Activated CD4-positive, alpha-beta T cell treated with anti-CD3 and anti-CD28 coated beads, Interleukin-2, Interleukin-6, amounts not matched to agents 100 ng/mL and 50 ng/mL, durations not matched to agents 16 hours and 8 hours (primary cell): ENCODE measurements at regions not wholly inside any gene's neighbourhood (a gene's known extent, or its start where the extent isn't known, plus 50 kb on each side); places are given as distances from the start of the nearest gene placed in this dataset.

Experiments
- DNase-seq: peaks from one replicate; pipeline ENCODE4 v3.0.0-alpha.2; 2020

DNA sequence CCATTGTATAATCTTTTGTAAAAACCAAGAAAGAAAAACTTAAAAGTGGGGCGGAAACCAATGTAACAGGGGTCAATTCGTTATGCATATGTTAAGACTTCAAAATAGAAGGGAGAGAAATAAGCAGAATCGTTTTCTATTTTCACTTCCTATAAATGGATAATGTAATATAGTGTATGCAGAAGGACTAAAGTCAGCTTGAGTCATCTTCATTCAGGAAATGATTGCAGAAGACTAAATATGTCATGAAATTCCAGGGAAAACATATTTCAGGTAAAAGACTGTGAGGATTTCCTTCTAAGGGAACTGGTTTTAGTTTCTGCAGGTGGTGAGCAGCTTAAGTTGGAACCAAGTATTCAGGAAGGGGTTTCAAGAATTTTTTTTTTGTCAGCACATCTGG is 753.3 kb downstream of the IRX1 start:
- DNase-seq = no peak

DNA sequence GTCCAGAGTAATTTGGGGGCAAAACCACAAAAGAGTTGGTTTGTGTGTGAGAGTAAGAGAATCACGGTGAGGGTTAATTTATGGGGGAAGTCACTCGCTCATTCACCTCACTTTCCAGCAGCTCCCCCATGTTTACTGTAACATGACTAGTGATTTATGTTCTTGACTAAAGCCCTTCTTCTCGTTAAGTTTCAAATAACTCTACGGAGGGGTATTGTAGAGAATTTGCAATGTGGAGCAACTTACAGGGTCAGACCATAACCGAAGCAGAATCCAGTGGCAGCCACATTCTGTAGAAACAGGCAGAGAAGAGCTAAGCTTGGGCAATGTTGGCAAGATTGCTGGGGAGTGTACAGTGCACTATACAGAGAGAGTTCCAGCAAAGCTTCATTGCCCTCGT is 760.6 kb downstream of the IRX1 start:
- no peak for DNase-seq

DNA sequence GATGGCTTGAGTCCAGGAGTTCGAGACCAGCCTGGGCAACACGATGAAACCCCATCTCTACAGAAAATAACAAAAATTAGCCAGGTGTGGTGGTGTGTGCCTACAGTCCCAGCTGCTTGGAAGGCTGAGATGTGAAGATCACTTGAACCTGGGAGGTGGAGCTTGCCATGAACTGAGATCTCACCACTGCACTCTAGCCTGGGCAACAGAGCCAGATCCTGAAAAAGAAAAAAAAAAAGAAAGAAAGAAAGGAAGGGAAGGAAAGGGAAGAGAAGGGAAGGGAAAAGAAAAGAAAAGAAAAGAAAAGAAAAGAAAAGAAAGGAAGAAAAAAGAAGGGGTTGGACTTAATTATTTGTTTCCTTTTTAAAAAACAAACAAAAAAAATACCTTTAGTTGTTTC is 764.2 kb downstream of the IRX1 start:
- no peak for DNase-seq

DNA sequence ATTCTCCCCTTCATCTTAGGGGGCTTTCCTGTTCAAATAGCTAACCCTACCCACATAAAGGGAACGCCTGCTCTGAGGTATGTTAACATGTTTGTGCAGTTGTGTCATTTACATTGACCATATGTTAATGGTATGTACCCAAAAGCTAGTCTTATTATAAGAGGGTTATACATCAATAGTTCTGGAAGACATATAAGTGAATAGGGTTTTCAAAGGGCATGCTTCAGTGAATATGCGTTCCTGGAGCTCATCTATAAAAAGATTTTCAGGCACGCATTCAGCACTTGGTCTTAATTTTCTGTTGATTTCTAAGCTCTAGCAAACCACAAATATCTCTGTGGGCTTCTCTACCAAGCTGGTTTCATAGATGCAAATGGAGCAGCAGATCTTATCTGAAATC is 766.1 kb downstream of the IRX1 start:
- DNase-seq = no peak

DNA sequence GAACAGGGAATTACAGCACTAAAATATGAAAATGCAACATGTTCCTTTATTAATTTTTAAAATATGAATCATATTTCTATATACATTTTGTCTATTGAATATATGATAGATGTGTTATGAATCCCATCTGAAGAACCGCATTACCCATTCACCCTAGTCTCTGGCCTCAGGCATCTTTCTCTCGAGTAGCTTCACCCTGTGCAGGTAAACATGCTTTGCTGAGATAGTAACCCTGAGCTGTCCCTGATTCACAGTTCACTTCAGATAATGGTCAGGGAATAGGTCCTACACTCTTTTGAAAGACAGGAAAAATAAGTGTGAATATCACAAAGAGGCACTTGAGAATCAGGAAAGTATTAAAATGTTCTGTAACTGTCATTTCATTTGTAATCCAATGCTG is 766.8 kb downstream of the IRX1 start:
- no peak for DNase-seq

DNA sequence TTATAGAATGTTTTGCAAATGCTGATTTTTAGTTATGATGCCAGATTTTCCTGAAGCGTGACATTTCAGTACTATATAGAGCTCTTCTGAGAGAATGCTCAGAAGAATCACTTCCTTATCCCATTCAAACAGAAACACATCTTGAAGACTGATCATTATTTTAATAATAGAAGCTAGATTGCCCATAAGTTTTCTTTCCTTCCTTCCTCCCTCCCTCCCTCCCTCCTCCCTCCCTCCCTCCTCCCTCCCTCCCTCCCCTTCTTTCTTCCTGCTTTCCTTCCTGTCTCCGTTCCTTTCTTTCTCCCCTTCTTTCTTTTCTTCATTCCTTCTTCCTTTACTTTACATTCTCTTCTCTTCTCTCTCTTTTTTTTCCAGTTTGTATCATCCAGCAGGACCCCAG is 767.4 kb downstream of the IRX1 start:
- DNase-seq = no peak

DNA sequence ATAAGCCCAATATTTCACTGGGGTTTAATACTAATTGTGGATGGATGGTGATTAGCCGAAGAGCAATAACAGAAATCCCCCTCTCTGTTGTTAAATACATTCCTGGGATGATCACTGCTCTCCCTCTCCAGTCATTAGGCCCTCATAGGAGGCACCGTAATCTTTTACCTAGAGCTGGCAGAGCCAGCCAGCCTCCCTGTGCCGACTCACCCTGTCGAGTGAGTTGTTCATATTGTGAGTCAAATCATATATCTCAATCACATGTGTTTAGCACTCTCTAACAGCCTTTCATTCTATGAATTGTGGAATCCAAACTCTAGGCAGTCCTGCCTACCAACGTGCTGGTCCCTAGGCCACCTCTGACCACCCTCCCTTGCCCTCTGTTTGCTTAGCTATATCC is 771.0 kb downstream of the IRX1 start:
- no peak for DNase-seq

DNA sequence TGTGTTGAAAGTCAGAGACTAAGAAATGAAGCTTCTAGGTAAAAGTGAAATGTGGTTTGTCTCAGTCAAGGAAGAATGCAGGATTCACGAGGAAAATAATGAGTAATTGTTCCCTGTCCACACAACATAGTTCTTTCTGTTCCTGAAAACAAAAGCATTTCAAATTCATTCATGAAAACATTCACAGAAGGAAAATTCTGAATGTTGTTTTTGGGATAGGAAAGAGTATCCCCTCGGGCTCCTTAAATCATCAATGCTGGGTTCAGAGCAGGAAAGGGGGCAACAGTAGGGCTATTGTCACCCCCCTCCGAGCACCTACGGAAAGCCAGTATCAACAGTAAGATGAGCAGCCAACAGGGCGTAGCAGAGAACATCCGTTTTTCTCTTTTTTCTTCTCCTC is 769.9 kb upstream of the ADAMTS16 start:
- no peak for DNase-seq

DNA sequence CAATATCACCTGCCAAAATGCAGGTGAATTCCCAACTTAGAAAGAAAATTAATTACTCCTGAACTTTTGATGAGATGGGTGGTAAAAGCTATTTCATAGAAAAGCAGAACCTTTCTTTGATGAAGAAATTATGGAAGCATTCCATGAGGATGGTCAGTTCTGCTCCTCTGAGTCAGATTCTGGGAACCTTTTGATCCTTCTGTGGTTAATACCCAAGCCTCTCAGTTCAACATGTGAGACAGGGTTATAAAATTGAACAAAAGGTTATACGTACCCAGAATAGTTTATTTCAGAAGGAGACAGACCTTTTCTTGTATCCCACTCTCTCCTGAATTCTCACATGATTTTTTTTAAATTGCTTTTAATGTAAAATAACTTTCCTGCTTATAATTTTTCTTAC is 767.6 kb upstream of the ADAMTS16 start:
- DNase-seq = no peak

DNA sequence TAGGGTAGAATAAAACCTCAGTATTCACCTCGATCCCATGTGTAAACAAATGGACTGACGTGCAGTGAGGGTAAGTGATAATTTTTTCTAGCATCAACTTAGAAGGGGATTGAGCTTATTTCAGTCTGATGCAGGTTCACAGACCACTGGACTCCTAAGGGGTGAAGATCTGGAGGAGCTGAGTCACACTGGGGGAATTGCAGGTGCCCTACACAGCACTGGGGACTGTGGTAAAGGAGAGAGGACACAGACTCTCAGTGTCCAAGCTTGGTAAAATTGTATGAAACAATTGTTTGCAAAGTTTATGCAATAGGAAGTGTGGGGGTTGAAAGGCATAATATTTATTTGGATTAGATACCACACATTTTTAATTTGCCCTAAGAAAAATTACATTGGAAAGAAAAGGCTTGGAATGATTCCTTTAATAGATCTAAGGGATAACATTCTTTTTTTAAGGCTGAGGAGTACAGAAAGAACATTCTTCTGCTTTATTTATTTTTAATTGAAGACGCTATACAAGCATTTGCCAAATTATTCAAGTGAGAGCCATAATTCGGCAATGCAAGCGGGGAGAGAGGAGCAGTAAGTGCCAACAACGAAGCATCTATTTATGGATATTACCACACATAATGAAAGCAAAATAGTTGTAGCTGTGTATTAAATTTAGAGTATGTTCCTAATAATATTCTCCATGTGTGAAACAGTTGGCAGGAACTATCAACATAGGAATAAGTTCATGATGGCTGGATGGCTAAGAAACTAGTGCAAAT is 766.9 kb upstream of the ADAMTS16 start:
- DNase-seq = no peak

DNA sequence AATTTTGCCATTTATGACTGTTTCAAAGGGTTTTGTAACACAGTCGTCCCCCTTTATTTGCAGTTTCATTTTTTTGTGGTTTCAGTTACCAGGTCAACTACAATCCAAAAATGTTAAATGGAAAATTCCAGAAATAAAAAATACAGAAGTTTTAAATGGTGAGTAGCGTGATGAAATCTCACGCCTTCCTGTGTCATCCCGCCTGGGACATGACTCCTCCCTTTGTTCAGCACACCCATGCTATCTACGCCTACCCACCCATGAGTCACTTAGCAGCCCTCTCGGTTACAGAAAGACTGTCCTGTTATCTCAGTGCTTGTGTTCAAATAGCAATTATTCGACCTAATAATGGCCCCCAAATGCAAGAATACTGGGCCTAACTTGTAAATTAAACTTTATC is 765.3 kb upstream of the ADAMTS16 start:
- DNase-seq = no peak

DNA sequence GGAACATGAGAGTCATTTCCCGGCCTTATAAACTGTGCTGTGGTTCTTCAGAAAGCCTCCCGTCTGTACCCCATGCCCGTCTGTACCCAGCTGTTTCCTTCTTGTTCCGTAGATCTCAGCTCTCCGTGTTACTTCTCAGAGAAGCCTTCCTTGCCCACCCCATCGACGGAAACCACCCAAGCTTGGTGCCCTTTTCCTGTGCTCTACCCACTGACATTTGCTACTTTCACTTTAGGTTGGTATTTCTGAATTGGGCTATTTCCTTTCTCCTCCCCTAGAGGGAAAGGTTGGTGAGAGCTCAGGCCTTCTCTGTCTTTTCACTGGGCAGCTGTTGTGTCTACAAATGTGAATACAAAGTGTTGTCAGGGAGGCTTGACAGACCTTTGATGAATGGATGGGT is 764.5 kb upstream of the ADAMTS16 start:
- no peak for DNase-seq

DNA sequence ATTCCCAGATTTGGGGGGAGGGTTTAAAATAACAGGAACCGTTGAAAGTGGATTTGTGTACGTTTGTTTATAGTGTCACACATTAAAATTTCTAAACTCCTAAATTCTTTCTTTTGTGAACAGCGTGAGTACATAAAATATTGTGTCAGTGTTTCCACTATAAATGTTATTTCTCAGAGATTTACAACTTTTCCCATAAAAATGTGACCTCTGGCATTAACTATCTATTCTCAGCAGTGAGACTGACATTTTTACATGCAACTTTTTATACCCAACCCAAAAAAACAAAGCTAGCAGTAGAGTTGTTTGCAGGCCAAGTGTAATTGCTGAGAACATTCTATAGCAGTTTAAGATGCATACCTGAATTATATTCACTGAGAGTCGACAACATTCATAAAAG is 757.0 kb upstream of the ADAMTS16 start:
- DNase-seq = no peak

DNA sequence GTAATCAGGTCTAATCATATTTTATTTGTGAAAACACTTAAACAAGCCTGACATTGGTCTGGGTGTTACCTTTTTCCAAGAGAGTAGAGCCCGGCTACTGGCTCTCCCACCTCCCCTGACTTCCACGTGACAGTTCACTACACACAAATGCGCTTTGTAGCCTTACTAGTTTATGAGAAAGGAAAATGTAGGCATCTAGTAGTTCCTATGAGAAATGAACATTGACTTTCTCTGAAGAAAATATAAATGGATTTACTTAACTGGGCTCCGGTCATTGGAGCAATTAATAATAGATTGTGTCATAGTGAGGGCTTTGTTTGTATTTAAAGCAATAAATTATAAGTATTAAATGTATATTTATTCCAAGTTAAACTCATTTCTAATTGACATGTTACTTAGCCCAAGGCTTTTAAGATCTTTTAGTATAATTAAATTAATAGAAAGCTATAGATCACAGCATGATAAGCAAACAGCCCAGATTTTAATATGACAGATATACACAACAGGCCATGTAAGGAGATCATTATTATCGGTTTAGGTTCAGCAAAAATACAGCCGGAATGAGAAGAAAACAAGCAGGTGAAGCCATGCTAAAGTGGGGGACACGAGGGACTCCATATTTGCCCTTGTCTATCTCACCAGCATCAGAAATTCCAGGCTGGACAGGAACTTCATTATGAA is 756.5 kb upstream of the ADAMTS16 start:
- no peak for DNase-seq

DNA sequence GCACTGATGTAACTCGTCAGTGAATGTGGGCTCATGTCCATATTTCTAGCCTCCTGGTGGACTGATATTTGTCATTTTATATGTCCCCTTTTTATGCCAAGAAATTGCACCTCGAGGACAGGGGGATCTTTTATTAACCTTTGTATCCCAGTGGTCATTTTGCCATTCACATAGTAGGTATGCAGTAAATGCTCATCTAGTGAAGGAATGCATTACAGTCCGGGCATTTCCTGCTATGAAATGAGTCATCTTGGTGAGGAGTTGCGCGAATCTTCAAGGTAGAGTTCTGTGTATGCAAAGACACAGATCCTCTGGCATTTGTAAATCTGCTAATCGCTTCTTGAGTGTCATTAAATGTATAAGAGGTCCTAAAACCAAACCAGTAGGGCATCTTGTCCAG is 755.5 kb upstream of the ADAMTS16 start:
- DNase-seq = no peak

DNA sequence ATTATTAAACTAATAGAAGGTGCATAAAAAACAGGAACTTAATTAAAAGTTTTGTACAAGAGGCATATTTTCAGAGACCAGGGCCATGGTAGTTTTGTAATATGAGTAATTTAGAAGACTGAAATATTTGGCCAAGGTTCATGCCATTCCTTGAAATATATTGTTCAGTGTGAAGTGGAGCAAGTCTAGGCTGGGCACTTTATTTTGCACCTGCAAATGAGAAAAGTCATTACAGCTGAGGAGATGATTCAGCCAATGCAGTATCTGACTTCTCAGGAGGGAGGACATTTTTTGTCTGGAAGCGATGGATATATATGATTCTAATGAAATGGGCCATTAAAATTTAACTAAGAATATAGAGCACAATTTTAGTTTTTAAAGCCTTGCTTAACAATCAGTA is 754.0 kb upstream of the ADAMTS16 start:
- DNase-seq = no peak

DNA sequence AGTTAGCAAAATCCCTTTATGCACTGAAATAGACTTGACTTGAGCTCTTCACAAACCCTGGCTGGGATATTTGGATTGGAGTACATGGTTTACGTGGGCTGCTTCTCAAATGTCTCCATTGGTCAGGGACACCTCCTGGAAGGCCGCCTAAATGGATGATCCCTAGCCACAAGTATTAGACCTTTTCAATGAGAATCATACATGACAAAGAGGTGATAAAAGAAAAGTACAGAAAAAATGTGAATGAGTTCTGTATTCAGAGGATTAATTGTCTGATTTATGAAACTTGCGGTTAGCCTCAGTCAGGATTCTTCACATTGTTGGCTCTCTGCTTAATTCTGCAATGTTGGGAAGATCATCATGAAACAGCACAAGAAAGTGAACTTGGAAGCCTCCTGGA is 752.8 kb upstream of the ADAMTS16 start:
- no peak for DNase-seq

DNA sequence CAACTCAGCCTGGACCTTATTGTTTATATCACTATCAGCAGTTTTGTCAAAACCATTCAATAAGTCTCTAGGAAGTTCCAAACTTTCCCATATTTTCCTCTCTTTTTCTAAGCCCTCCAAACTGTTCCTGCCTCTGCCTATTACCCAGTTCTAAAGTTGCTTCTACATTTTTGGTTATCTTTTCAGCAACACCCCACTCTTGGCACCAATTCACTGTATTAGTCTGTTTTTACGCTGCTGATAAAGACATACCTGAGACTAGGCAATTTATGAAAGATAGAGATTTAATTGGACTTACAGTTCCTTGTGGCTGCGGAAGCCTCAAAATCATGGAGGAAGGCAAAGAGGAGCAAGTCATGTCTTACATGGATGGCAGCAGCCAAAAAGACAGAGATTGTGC is 744.4 kb upstream of the ADAMTS16 start:
- DNase-seq = no peak

DNA sequence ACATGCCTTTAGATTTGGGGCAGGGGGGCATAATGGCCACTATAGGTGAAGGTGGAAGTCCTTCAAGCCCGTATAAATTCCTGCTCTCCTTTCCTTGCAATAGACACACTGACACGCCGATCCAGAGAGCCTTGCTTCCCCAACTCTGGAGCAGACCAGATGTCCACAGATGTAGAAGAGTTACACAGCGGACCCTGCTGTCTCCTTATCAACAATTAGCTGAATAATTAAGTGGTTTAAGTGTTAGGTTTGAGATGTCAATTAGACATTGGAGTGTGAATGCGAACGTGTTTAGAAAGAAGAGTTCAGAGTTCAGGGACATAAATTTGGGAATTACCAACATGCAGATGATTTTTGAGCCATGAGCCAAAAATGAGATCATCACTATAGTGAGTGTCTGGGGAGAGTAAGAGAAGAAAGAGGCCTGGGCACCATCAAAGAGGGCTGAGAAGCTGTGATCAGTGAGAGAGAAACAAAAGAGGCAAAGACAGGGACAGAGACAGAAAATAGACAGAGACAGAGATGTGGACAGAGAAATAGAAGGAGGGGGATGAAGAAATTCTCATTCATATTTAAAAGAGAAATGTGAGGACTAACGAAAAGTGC is 734.4 kb upstream of the ADAMTS16 start:
- no peak for DNase-seq

DNA sequence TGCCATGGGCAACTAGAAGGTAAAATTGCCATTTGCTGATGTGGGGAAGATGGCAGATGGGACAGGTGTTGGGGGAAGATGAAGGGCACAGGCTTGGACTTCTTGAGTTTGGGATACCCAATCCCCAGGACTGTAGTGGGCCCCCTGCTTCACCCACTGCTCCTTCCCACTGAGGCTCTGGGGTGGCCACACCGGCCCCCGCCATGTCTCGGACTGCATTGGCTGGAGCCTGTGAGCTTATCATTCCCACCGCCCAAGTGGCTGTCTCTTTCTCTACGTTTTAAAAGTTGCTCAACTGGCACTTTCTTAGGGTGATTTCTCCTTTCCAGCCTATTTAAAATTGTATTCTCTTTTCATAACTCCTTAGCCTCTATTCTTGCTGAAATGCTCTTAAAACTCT is 730.0 kb upstream of the ADAMTS16 start:
- DNase-seq = no peak

DNA sequence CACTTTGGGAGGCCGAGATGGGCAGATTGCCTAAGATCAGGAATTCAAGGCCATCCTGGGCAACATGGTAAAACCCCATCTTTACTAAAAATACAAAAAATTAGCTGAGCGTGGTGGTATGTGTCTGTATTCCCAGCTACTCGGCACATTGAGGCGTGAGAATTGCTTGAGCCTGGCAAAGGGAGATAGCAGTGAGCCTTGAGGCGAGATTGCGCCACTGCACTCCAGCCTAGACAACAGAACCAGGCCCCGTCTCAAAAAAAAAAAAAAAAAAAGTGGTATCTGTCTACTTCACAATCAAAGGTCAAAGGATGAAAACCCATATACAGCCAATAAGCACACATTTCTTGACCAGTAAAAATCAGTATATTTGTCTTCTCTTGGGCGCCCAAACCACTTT is 728.5 kb upstream of the ADAMTS16 start:
- no peak for DNase-seq

DNA sequence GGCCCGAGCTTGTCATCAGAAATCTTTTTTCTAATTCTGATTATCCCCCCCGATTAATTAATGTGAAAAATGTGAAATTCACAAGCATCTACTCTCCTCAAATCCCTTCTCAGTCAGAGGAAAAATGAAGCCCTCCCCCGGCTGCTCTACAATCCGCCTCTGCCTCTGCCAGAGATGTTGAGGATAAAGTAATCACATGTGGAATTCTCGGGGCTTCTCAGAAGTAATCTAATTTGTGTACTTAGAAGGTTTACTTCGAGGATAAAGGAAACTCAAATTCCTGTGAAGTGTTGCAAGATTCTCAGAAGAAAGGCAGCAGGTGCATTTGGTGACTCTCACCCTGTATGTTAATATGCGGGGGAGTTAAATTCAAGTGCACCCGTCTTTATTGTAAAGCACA is 726.1 kb upstream of the ADAMTS16 start:
- no peak for DNase-seq

DNA sequence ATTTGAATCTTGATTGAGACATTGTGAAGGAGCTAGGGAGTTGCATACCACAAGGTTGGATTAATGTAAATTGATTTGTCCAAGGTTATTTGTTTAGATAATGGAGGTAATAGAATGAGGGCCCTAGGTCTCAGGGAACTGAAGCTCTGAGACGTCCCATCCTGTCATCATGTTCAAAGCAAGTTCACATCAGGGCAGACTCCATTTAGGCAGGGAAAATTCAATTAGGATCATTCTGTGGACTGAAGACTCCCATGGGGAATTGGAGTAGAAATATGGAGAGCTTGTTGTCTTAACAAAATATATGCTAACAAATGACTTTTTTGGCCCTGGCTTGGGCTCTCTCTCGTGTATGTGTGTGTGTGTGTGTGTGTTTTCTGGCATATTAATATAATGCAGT is 722.0 kb upstream of the ADAMTS16 start:
- DNase-seq = no peak

DNA sequence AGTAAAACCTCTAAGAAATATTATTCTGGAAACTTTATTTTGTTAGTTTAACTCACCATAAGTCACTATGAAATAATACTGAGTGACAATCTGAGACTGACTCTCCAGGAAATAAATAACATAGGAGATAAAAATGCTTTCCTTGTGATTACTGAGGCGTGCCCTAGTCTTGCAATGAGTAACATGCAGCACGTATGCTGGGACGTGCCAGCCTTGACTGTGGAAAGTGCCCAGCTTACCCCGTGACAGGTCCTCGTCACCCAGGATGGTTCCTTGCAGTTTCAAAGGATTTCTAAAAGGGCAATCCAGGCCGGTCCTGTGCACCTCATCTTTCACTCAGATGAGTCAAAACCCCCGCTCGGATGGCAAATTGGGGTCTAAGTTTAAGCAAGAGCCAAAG is 720.8 kb upstream of the ADAMTS16 start:
- DNase-seq = no peak

DNA sequence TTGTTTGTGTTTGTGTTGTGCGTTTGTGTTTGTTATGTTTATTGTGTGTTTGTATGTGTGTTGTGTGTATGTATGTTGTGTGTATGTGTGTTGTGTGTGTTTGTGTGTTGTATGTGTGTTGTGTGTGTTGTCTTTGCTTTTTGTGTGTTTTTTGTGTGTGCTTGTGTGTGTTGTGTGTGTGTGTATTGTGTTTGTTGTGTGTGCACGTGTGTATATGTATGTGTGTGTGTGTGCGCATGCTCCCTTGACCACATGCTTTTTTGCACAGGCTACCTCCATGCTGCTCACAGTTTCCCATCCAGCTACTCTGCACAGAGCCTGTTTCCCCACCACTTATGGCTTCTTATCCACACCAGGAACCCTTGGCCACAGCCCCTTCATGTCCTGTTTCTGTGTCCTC is 720.0 kb upstream of the ADAMTS16 start:
- no peak for DNase-seq
